ENCODE measurements at regions not wholly inside any gene's neighbourhood (a gene's known extent, or its start where the extent isn't known, plus 50 kb on each side); places are given as distances from the start of the nearest gene placed in this dataset.

DNA sequence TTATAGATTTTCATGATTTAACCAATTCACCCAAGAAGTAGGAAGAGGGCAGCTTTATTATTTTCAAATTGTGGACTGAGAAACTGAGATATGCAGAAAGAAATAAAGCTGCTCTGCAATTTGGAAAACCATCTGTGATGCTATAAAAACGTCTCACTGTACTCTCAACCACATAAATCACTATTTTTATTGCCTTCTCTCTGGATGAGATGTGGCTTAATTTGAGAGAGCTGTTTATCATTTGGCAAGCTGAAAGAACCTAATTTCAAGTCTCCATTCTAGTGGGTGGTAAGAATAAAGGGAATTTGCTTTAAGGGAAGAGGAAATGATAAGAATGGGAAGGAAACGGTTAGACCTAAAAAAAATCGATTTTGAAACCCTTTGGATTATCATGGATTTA, 49.9 kb upstream of the CYP1B1 start:
- TF ChIP-seq POLR2A (IDR thresholded peaks at IDR 0.05; ENCODE audit: low read depth, low read length) (no peak), POLR2AphosphoS5 (IDR thresholded peaks at IDR 0.05; ENCODE audit: low read depth, low read length) (no peak), TAF1 (IDR thresholded peaks at IDR 0.05; ENCODE audit: low read depth, low read length) (no peak), POU2F2 (IDR thresholded peaks at IDR 0.05; ENCODE audit: low read depth, low read length) (no peak), SPI1 (IDR thresholded peaks at IDR 0.05; ENCODE audit: low read depth, low read length) (no peak)

Measured in GM12891 (cell line).